NOMO-1 treated with dmso at 0.1 percent for 144 hours (cell line): ENCODE measurements at regions not wholly inside any gene's neighbourhood (a gene's known extent, or its start where the extent isn't known, plus 50 kb on each side); places are given as distances from the start of the nearest gene placed in this dataset.
"Not testable (repeated sequence)": the region's sequence is repeated elsewhere in the genome, so short reads cannot be mapped to it uniquely, and the experiment has no call there.

Source experiments
- DNase-seq: peaks from one replicate; lab custom pipeline; 2025; ENCODE audit not compliant: unreplicated experiment; lab: John Stamatoyannopoulos, UW

DNA sequence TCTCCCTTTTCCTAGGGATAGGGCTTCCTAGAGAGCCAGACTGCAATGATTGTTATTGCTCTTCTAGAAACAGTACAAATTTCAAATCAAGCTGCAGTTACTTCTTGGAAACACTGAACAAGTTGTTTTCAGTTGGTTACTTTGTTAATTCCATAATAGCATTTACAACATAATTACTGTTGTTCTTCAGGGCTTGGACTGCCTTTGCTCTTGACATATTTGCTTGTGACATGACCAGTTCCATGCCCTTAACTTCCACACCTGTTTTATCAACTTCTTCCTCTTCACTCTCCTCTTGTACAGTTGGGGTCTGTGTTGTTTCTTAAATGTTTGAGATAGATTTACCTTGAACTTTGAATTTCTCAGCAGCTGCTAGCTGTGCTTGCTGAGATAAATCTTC, 104.4 kb downstream of the SEC23IP start:
- no peak for DNase-seq

- DNase-seq: no peak
Observed at GRCh38 chr10:119997429-119997828, 104.9 kb downstream of the SEC23IP start.

- no peak for DNase-seq
Observed at GRCh38 chr10:120002785-120003184, 110.3 kb downstream of the SEC23IP start.

DNA sequence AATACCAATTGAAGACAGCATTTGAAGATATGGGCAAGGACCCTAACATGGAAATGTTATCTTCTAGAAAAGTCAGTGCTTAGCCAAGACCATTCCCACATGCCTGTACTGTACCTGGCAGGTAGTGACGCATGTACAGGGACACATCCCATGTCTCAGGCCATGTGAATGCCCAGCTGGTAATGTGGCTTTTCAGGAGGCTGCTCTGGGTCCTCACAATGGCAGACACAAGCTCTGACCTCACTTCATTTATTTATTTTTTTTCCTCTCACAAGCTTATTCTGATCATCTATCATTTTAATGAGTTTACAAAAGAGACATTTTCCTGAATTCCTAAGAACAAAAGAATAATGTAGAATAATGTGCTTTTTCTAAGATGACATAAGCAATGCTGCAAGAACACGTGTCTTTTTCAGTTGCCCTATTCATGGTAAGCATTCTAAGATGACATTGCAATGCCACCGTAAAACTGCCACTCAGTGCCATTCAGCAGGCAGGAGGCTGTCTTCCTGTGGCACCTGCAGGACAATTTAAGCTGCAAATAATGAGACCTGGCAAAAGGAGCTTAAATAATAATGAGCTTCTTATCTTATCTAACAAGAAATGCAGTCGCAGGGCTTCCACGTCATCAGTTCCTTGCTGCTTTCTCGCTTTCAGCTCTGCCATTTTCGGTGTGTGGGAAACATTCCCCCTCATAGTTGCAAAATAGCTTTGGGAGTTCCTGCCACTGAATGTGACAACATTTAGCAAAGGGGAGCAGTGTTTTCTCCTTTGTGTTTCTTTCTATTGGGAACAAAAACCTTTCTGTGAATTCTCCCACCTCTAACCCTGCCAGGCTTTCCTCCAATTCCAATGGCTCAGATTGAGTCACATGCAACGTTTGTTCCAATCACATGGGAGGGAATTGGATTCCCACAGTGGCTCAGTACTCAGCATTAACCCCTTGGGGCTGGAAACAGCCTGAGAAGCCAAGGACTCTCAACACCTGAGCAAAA, 113.0 kb downstream of the SEC23IP start:
- no peak for DNase-seq

DNA sequence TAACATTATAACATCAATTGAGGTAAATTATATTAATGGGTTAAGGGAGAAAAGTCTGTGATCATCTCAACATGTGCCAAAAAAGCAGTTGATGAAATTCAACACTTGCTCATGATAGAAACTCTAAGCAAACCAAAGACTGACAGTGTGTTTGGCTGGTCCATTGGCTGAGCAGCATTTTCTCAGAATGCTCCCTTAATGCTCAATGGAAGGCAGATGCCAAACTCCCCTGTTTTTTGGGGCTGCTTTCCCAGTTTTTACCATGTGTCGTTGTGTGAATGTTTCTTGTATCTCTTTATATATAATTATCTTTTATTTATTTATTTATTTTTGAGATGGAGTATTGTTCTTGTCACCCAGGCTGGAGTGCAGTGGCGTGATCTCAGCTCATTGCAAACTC, 114.7 kb downstream of the SEC23IP start:
- DNase-seq: no peak

GRCh38 chr10:120011359-120012130, 119.0 kb downstream of the SEC23IP start:
- no peak for DNase-seq

GRCh38 chr10:120012131-120012400, 119.5 kb downstream of the SEC23IP start:
- DNase-seq: no peak

- no peak for DNase-seq
Observed at GRCh38 chr10:120012566-120012965, 120.0 kb downstream of the SEC23IP start.

GRCh38 chr10:120014031-120014430, 121.5 kb downstream of the SEC23IP start:
- DNase-seq: no peak

DNA sequence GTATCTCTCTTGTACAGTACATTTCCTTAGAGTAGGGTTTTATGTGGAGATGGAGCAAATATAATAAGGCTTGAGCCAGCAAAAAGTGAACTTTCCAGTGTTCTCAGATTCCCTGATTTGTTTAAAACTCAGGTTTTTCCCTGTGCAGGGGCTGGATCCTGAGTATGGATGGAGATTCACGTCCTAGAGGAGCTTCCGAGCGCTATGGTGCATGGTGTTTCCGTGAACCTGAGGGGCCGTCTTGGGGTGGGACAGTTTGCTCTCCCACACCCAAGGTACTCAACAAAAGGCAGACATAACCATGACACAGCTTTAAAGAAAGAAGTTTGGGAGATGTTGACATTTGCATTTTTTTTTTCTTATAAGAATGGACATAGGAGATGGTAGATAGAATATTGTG, 122.5 kb downstream of the SEC23IP start:
- no peak for DNase-seq

DNA sequence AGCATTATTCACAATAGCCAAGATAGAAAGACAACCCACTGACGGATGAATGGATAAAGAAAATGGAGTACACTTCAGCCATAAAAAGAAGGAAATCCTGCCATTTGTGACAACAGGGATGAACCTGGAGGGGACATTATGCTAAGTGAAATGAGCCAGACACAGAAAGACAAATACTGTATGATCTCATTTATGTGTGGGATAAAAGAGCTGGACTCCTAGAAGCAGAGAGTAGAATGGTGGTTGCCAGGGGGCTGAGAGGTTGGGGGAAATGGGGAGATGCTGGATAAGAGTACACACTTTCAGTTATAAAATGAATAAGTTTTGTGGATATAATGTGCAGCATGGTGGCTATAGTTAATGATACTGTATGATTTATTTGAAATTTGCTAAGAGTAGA, 124.4 kb downstream of the SEC23IP start:
- no peak for DNase-seq

DNA sequence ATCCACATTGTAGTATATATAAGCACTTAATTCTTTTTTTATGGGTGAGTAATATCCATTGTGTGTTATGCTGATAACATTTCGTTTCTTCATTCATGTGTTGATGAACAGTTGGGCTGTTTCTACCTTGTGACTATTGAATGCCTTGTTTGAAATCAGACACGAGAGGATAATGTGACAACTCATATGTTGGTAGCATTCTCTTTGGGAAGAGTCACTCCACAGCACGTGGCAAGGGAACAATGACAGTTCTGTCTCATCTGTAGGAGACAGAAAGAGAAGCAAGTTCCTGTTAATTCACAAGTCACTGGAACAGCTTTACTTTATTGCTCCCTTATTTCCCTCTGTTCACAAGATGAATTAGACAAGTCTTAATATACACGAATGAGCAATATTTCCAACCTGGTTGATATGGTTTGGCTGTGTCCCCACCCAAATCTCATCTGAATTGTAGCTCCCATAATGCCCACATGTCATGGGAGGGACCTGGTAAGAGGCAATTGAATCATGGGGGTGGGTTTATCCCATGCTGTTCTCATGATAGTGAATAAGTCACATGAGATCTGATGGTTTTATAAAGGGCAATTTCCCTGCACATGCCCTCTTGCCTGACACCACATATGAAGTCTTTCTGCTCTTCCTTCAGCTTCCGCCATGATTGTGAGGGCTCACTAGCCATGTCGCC, 125.3 kb downstream of the SEC23IP start:
- DNase-seq: no peak

DNA sequence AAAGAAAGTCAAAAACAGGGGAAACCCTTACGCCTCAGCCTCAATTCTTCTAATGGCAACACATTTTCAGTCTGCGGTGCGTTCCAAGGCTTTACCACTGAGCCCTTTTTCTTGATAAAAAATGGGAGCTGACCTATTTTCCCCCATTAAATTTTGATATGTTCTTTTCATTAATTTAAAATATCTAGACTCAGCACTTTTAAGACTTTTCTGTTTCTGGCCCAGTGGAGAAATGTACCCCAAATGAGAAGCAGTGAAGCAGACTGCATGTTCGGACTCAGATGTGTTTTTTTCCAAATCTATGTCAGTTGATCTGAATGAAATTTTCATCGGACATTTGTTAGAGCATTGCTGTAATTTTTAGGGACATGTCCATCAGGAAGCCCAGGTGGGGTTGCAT, 126.2 kb downstream of the SEC23IP start:
- no peak for DNase-seq

DNA sequence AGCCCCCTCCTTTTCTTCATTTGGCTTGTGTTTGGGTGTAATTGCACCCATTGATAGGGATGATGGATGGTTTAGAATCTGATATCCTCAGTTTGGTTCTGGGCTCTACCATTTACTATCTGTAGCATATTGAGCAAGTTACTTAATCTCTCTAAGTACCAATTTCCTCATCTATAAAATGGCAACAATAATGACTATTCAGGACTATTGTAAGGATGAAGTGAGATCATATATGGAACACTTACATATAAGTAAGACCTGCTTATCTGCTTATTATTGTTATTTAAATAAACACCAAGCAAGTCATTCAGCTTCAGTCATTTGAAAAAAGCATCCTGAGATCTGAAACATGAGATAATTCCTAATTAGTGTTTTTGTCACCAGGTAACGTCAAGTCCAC, 127.0 kb downstream of the SEC23IP start:
- no peak for DNase-seq

GRCh38 chr10:120022357-120022756, 129.8 kb downstream of the SEC23IP start:
- no peak for DNase-seq

DNA sequence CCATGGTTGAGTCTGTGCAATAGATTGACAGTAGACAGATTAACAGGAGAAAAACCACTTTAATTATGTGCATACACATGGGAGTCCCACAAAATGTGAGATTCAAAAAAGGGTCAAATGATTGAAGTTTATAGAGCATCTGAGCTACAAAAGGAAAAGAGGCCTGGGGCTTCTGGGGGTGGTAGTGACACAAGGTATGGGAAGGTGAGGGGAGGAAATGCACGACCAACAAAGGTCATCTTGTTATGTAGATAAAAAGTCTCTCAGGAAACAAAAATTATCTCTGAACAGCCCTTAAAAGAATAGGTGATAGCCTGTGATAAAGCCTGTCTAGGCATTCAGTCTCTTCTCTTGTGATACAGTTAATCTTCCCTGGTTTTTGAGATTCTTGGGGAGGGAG, 141.7 kb downstream of the SEC23IP start:
- no peak for DNase-seq

GRCh38 chr10:120039046-120039445, 146.5 kb downstream of the SEC23IP start:
- DNase-seq: no peak

DNA sequence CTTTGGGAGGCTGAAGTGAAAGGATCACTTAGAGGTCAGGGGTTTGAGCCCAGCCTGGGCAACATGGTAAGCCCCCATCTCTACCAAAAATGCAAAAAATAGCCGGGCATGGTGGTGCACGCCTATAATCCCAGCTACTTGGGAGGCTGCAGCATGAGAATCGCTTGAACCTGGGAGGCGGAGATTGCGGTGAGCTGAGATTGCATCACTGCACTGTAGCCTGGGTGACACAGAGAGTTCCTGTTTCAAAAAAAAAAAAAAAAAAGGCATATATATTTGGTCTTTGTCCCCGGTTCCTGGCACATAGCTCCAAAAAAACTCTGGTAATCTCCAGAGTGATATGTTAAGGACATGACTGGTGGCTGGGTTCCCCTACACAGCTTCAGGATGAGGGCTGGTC, 147.3 kb downstream of the SEC23IP start:
- DNase-seq: peak; percentile 26

DNA sequence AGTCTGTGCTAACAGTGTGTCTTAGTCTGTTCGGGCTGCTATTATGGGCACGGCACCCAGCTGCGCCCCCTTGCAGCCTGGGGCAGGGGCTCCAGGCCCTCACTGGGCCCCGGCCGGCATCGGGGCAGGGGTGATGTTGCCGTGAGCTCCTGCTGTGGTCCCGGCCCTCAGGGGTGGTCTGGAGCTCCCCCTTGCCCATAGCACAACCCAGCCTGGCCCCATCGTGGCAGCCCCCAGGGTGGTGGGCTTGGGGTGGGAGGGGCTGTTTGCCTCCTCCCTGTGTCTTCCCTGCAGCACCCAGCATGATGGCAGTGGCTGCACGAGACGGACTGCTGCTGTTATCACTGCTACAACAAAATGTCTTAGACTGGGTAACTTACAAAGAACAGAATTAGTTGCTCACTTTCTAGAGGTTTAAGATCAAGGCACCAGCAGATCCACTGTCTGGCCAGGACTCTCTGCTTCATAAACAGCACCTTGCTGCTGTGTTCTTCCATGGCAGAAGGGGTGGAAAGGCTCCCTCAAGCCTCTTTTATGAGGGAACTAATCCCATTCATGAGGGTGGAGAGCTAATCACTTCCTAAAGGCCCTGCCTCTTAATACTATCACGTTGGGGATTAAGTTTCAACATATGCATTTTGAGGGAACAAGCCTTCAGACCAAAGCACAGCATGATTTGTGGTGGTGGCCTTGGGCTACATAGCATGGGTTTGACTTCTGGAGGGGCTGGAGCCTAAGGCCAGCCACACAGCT, 149.5 kb downstream of the SEC23IP start:
- DNase-seq: no peak

DNA sequence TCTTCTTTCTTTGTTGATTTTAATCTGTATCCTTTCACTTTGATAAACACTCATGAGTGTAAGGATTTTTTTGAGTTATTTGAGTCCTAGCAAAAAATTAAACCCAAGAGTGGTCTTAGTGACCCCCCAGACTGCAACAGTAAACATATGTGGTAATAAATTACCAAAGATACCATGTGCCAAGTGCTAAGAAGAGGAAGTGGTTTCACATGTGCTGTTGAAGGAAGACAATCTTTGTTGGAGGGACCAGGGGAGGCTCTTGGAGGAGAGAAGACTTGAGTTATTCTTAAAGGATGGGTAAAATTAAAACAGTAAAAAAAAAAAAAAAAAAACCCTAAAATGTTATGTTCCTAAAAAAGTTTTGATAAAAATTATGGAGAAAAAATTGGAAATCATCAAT, 150.2 kb downstream of the SEC23IP start:
- DNase-seq: no peak

- not testable (repeated sequence) for DNase-seq
Observed at GRCh38 chr10:120047373-120047772, 154.8 kb downstream of the SEC23IP start.
